Loucy (cell line): ENCODE measurements at regions not wholly inside any gene's neighbourhood (a gene's known extent, or its start where the extent isn't known, plus 50 kb on each side); places are given as distances from the start of the nearest gene placed in this dataset.

Experiments
- H2AFZ ChIP-seq: fragments of 200-600 bp; sonication (generic); 2 replicates; pipeline ENCODE4 v1.6.0; 2016; ENCODE audit warnings: antibody characterized with exemption, mild to moderate bottlenecking, low read length, moderate library complexity
- H3F3A ChIP-seq: fragments of 200-600 bp; 2 replicates; pipeline ENCODE4 v1.6.0; 2016; ENCODE audit warnings: antibody characterized with exemption, low read depth, mild to moderate bottlenecking
- H3K27me3 ChIP-seq: fragments of 200-600 bp; sonication (generic); 2 replicates; pipeline ENCODE4 v1.6.1; 2014; ENCODE audit warnings: low read length, mild to moderate bottlenecking; ENCODE audit not compliant: insufficient read depth, poor library complexity, severe bottlenecking
- H3K36me3 ChIP-seq: fragments of 200-600 bp; sonication (generic); 2 replicates; pipeline ENCODE4 v1.6.1; 2016; ENCODE audit warnings: low read length; ENCODE audit not compliant: insufficient read depth
- H3K4me1 ChIP-seq: fragments of 200-600 bp; sonication (generic); 2 replicates; pipeline ENCODE4 v1.5.1; 2014; ENCODE audit warnings: low read length, mild to moderate bottlenecking; ENCODE audit not compliant: insufficient read depth, poor library complexity, severe bottlenecking
- H3K4me2 ChIP-seq: fragments of 200-600 bp; sonication (generic); 2 replicates; pipeline ENCODE4 v1.6.0; 2014; ENCODE audit warnings: antibody characterized with exemption, low read length, low read depth, mild to moderate bottlenecking; ENCODE audit not compliant: poor library complexity, severe bottlenecking
- H3K4me3 ChIP-seq: fragments of 200-600 bp; sonication (generic); 2 replicates; pipeline ENCODE4 v1.5.1; 2014; ENCODE audit warnings: low read length, mild to moderate bottlenecking, mixed read lengths; ENCODE audit not compliant: poor library complexity, severe bottlenecking
- H3K79me2 ChIP-seq: fragments of 200-600 bp; sonication (generic); 2 replicates; pipeline ENCODE4 v1.6.1; 2014; ENCODE audit warnings: low read length; ENCODE audit not compliant: insufficient read depth
- H3K9ac ChIP-seq: fragments of 200-600 bp; sonication (generic); 2 replicates; pipeline ENCODE4 v1.6.0; 2014; ENCODE audit warnings: mild to moderate bottlenecking, low read depth, low read length, moderate library complexity; ENCODE audit not compliant: poor library complexity, severe bottlenecking
- H3K9me2 ChIP-seq: fragments of 200-600 bp; sonication (generic); replicated peaks from 2 replicates; pipeline ENCODE4 v1.6.1; 2016; ENCODE audit warnings: low read depth, low read length, mixed read lengths
- H3K9me3 ChIP-seq: fragments of 200-600 bp; sonication (generic); 2 replicates; pipeline ENCODE4 v1.6.1; 2014; ENCODE audit warnings: mild to moderate bottlenecking, antibody characterized with exemption, low read length, low read depth; ENCODE audit not compliant: insufficient read depth
- H4K20me1 ChIP-seq: fragments of 200-600 bp; sonication (generic); 2 replicates; pipeline ENCODE4 v1.6.0; 2014; ENCODE audit warnings: antibody characterized with exemption, low read length, mild to moderate bottlenecking; ENCODE audit not compliant: insufficient read depth, poor library complexity, severe bottlenecking
- EZH2phosphoT487 ChIP-seq: fragments of 200-600 bp; IDR thresholded peaks from 2 replicates; pipeline ENCODE4 v1.6.1; 2018; ENCODE audit warnings: antibody characterized with exemption, mild to moderate bottlenecking, moderate library complexity, borderline replicate concordance
- TF ChIP-seq, protein P1 (sequence below): fragments of 200-600 bp; sonication (generic); conservative IDR thresholded peaks from 2 replicates; pipeline ENCODE4 v1.5.1; 2014; ENCODE audit warnings: mild to moderate bottlenecking, antibody characterized with exemption, low read length

DNA sequence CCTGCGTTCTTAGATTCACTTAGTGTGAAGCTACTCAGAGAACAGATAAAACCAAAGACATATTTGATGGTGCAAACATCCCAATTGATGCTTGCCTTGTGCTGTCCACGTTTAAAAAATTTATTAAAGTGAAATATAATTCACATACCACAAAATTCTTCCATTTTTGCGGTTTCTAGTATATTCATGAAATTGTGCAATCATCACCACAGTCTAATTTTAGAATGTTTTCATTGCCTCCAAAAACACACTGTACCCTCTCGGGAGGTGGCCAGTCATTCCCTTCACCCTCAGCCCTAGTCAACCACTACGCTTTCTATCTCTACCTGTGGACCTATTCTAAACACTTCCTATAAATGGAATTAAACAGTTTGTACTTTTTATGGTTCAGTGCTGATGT is 1109.2 kb downstream of the FLRT2 start:
- Histone ChIP-seq H3K9me3 (no peaks in the 10 kb centered on the region; the same call in 1 of the 2 replicates), H2AFZ (no peak overlapping the region), H3K4me1 (peaks cover 5% of the 10 kb centered on the region), H3F3A (no peaks in the 10 kb centered on the region), H3K27me3 (no peaks in the 10 kb centered on the region), H3K9ac (no peak overlapping the region), H3K79me2 (no peaks in the 10 kb centered on the region), H4K20me1 (no peaks in the 10 kb centered on the region), H3K36me3 (no peaks in the 10 kb centered on the region), H3K4me2 (no peak overlapping the region), H3K4me3 (no peak overlapping the region), H3K9me2 (no peaks in the 10 kb centered on the region)
- TF ChIP-seq, protein P1, sequence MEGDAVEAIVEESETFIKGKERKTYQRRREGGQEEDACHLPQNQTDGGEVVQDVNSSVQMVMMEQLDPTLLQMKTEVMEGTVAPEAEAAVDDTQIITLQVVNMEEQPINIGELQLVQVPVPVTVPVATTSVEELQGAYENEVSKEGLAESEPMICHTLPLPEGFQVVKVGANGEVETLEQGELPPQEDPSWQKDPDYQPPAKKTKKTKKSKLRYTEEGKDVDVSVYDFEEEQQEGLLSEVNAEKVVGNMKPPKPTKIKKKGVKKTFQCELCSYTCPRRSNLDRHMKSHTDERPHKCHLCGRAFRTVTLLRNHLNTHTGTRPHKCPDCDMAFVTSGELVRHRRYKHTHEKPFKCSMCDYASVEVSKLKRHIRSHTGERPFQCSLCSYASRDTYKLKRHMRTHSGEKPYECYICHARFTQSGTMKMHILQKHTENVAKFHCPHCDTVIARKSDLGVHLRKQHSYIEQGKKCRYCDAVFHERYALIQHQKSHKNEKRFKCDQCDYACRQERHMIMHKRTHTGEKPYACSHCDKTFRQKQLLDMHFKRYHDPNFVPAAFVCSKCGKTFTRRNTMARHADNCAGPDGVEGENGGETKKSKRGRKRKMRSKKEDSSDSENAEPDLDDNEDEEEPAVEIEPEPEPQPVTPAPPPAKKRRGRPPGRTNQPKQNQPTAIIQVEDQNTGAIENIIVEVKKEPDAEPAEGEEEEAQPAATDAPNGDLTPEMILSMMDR = no peak

DNA sequence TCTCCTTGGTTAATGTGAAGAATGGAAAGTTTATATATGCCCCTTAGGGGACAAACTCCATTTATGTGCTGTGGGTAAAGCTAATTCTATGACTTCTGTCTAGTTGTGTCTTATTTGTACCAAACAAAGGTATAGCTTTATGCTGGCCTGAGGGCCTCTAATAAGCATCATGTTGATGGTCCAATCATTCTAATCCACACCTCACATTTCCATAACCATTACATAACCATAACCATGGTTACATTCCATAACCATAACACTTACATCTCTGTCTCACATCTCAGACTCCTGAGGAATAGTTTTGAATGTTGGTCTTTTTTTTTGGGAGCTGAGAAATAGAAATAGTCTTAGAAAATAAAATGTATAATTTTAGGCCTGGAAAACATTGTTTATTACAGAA is 1097.1 kb downstream of the FLRT2 start:
- TF ChIP-seq EZH2phosphoT487 = no peak
- TF ChIP-seq, protein P1 = no peak
- Histone ChIP-seq H3K9me2 (no peaks in the 10 kb centered on the region), H3K27me3 (no peaks in the 10 kb centered on the region), H3K36me3 (no peaks in the 10 kb centered on the region), H4K20me1 (no peaks in the 10 kb centered on the region), H3F3A (no peaks in the 10 kb centered on the region), H3K4me1 (peaks cover 18% of the 10 kb centered on the region), H3K9me3 (no peaks in the 10 kb centered on the region), H3K9ac (no peak overlapping the region), H3K79me2 (no peaks in the 10 kb centered on the region), H2AFZ (peak overlapping the region; percentile 66), H3K4me3 (no peak overlapping the region), H3K4me2 (peak overlapping the region; percentile 24)

DNA sequence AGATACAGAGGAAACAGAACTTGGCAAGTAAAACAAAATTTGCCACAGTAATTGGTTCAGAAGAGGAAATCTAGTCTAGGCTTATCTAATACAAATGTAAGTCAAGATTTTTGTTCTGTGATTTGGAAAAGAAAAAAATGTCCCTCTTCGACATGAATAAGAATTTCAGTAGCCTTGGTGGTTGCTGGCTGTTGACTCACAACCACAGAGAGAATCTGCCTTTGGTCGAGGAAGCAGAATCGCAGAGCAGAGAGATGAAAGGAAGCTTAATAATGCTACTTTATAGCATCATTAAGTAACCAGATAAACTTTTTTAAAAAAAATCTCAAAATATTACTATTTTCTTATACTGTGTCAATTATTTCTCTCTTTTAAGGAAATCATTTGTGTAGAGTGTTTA is 1096.6 kb downstream of the FLRT2 start:
- Histone ChIP-seq H3K9ac (no peak overlapping the region), H3K27me3 (no peaks in the 10 kb centered on the region), H3K36me3 (no peaks in the 10 kb centered on the region), H3K79me2 (no peaks in the 10 kb centered on the region), H3K4me2 (peak overlapping the region; percentile 24), H3K4me1 (peaks cover 18% of the 10 kb centered on the region), H3K4me3 (no peak overlapping the region), H3K9me3 (no peaks in the 10 kb centered on the region), H3K9me2 (no peaks in the 10 kb centered on the region), H3F3A (no peaks in the 10 kb centered on the region), H2AFZ (peak overlapping the region; percentile 66; the same call in 1 of the 2 replicates), H4K20me1 (no peaks in the 10 kb centered on the region)
- TF ChIP-seq, protein P1 = no peak
- TF ChIP-seq EZH2phosphoT487 = no peak
